Activated T-cell treated with anti-CD3 and anti-CD28 coated beads, Interleukin-2, amount 50 U/mL, for 48 hours (primary cell): ENCODE measurements at regions not wholly inside any gene's neighbourhood (a gene's known extent, or its start where the extent isn't known, plus 50 kb on each side); places are given as distances from the start of the nearest gene placed in this dataset.

ENCODE experiments used
- DNase-seq, 2 experiments: peaks; one replicate each; pipeline ENCODE4 v3.0.0-alpha.2; 2020

DNA sequence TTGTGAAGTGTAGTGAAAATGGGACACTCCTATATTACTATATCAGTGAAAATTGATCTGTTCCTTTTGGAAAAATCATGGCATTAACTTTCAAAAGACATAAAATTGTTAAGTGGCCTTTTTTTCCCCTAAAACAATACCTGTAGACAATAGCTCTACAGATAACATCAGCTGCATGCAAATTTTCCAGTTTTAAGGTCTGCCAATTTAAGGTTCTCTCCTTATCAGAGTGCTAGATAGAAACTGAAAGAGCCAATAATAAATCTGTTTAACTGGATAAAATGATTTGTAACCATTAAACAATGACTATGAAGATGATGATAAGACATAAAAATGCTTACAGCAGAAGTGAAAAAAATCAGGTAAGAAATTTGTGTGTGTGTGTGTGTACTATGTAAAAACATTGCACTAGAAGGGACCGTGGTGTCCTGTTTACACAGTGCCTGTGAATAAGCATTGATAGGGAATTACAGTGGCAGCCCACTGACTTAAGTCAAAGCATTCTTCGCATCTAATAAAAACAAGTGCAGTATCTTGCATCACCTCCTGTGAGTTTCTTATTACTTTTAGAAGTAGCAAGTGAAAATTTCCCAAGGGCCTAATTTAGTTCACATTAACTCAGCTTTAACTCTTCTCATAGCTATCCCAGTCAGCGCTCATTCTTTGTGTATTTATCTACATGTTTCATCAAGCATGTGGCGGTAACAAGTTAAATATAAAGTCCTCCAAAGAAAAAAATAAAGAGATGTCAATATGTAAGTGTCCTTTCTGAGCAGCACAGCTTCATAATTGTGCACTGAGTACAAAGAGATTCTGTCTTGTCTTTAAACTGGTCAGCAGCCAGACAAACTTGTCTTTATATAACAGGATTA, 261.9 kb downstream of the ARL4A start:
- no peak for DNase-seq

DNA sequence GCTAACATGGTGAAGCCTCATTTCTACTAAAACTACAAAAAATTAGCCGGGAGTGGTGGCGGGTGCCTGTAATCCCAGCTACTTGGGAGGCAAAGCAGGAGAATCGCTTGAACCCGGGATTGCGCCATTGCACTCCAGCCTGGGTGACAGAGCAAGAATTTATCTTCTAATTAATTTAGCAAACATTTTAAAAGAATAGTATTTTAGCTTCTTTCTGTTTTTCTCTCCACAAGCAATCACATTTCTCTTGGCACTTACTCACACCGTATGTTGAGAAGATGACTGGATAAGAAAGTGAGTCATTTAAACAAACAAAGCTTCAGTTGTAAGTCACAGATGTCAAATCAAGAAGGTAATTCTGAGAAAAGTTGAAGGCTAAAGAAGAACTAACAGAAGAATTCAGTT, 264.0 kb downstream of the ARL4A start:
- DNase-seq = no peak

DNA sequence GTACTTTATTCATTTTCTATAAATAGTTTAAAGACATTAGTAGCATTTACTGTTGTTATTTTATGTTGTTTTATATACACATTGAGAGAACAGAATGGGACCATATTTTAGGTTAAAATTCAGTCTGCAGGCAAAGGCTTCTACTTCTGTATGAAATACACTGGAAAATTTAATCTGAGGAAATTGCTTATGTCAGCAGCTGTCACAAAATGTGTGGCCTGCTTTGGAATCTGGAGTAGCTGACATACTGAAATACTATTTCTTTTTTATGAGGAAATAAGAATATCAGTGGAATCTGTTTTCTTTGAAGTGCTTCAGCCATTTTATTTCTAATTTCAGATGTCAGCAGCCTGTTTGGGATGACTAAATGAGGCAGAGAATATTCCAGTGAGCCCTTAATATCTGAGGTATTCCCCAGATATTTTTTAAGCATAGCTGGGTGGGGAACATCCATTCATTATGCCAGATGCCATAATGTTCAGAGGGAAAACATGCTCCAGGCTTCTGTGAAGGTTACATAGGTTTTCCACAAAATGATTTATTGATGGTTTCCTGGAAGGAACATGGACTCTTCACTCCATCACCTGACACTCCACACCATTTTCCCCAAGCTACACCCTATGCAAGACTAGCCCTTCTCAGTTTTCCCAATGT, 267.1 kb downstream of the ARL4A start:
- no peak for DNase-seq

DNA sequence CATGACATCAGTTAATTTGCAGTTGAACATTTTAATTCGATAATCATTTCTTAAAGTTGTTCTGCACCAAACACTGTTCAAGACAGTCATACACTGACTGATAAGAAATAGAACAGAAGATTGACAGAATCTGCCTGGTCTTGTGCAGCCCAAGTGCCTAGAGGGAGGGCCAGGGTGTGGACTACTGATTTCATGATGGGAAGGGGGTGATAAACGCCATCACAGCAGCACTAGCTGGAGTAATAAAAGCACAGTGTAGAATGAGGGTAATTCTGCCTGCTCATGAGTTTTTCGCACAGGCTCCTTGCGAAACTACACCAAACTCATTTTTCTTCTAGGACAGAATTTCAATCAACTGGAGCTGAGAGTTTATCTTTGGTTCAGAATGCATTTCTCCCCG, 270.1 kb downstream of the ARL4A start:
- DNase-seq = no peak

DNA sequence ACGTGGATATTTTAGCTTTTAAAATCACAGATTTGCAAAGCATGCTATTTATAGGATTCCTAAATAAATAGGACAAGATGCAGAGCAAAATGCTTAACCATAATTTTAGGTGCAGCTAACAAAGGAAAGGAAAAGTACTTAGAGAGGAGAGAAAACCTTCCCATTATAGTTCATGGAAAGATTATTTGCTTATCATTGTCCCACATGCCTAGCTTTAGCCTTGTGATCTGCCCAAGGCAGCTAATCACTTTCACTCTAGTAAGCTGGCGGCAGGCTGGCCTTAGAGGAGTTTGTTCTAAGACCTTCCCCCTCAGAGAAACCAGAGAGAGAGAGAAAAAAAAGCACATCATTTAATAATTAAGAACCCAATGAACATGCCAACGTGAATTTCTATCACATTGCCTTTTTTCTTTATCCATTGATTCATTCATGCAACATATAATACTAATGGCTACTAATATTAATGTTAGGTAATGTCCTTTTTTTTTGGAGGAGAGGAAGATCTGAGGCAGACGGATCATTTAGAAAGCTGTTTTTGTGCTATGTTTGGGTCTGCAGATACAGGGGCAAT, 274.6 kb downstream of the ARL4A start:
- no peak for DNase-seq

DNA sequence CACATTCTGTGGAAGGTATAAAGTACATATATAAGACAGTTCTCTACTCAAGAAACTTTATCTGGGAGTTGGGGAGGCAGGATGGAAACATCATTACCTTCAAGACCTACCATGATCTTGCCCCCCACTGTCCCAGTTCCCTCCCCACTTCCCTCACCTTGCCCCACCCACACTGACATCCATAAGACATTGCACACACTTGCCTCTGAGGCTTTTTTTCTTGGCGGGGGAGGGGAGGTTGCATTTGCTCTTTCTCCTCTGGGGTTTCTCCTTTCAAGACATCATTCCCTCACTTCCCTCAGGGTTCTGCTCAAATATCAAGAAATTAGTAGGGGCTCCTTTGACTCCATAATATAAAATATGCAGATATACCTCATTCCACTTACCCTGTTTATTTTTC, 276.0 kb downstream of the ARL4A start:
- no peak for DNase-seq

DNA sequence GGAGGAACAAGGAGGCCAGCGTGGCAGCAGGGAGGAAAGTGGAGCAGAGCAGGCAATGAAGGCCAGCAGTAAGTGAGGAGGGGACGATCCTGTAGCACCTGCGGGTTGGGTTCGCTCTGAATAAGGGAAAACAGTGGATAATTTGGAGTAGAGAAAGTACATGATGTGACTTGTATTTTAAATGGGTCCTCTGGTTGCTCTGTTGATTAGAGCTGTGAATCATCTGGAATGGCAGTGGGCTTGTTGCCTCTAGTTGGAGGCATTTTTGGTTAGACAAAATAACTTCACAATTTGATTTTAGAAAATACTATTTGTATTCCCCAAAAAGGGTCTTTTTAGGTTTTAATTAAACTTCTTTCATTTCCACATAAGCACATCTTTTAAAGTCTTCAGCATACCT, 277.4 kb downstream of the ARL4A start:
- no peak for DNase-seq

DNA sequence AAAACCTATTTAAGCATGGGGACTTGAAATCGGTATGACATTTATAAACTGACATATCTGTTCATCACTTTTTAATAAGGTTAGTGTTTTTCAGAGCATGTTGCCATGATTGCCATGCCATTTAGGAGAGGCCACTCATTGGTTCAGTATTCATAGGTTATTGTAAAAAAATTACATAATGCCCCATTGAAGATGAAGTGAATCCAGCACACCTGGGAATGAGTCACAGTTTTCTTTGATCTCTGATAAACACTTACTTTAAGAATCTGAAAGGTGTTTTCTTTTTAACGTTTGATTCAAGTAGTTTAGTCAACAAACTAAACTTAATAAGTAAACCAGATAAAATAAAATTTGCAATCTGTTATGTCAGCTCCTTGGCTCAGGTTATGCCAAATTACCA, 278.3 kb downstream of the ARL4A start:
- DNase-seq = no peak

DNA sequence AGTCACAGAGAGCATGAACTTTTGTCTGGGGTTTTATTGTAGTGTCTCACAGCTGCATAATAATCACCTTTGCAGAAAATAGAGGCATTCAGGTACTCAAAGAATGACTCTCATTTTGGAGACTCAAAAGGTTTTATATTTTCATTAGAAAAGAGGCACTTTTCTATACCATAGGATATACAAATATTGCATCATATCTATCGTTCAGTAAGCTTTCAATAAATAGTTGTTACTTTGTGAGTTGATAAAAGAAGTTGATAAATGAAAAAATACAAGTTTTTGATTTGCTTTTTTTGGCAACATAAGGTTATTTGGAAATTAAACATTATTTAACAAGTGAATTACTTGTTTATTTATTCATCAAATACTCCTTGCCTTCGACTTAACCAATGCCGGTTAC, 279.9 kb downstream of the ARL4A start:
- DNase-seq = no peak

DNA sequence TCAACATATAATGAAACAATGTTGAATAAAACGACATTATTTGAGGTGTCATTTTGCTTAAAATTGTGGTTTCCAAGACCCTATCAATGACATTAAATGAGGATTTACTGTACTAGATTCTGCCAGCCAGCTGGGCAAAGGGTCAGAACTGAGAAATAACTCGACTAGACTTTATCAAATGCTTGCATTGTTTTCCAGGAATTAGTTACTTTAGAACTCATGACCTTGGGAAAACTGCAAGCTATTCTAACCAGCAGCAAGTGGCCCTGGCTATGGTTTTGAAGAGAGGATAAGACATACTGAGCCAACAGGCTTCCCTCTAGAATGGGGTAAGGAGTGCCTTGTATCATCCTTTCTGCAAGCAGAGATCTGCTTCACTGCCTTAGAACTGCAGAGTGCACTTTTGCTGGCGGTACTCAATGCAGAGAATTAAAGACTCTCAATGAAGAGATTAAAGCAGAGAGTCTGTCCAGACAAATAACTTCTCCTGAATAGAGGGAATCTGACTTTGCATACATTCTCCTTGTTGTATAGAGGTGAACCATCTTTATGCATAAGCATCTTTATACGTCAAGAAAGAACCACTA, 281.5 kb downstream of the ARL4A start:
- no peak for DNase-seq

DNA sequence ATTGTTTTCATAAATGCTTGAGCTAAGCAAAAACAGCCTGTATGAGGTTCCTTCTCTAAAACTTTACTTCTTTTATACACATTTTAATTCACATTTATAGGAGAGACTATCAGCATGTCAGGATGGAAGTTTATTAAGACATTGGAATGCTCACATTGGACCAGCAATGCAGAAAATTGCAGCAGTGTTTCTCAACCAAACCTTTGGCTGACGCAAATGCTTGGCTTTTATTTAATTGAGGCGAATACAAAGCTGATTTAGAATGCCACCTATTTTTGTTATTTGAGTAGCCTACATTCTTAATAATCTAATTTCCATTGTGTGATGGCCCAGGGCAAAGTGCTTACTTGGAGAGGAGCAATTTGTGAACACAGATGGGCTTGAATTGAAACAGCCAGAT, 283.2 kb downstream of the ARL4A start:
- no peak for DNase-seq

DNA sequence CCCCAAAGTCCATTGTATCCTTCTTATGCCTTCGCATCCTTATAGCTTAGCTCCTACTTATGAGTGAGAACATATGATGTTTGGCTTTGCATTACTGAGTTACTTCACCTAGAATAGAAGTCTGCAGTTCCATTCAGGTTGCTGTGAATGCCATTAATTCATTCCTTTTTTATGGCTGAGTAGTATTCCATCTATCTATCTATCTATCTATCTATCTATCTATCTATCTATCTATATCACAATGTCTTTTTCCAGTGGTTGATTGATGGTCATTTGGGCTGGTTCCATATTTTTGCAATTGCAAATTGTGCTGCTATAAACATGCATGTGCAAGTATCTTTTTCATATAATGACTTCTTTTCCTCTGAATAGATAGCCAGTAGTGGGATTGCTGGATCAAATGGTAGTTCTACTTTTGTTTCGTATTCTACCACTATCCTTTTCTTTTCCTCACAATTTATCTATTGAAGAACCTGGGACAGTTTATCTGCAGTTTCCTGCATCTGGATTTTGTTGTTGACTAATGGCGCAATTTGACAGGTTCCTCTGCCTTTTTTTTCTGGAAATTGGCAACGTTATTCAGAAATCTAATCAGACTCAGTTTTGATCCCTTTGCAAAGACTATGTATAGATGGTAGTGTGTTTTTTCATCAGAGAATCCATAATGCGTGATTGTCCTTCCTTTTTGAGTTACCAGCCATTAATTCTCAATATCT, 287.2 kb downstream of the ARL4A start:
- no peak for DNase-seq

DNA sequence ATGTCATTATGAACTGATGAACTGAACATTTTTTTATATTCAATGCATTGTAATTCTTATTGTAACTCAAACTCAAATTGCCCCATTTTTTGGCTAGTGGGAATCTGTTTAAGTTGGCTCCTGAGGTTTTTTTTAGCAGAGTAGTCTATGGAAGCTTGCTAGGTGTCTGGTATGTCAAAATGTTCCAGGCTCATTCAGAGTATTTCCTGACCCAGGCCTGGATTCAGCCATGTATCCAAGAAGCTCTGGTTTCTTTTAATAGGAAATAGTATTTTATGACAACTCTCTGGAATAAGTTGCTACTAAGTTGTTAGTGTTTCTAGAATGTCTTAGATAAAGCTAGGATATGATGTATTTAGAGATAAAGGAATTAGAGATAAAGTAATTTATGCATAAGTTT, 288.0 kb downstream of the ARL4A start:
- DNase-seq = no peak

DNA sequence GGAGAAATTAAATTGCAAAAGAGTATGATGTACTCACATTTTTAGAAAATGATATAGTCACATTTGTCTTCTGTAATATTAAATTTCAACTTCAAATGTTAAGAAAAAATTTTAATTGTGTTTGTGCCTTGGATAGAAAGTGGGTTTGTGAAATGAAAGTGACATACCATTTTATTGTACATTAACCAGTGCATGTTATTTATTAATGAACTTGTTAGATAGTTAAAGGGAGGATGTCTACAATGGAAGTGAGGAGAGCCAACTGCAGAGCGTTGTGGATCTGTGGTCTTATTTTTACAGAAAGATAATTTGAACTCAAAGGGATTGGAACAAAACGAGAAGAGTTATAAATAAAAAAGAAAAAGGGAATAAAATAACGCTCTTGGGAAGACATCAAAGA, 291.7 kb downstream of the ARL4A start:
- DNase-seq = no peak

DNA sequence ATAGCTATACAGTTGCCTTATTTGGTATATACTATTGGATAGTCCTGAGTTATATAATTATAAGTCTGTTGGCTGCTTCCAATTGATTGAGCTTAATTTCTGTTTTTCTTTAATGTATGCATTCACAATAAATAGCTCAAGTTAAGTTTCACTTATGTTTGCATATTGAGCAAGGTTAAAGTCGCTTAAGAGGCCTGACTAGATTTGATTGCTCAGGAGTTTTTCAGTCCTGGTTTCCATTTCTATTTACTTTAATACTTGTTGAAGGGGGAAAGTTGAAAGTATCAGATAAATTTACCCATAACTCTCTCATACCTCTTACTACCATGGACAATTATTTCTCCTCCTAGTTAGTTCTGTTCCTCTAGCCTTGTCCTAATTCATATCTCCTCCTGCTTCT, 294.7 kb downstream of the ARL4A start:
- no peak for DNase-seq

DNA sequence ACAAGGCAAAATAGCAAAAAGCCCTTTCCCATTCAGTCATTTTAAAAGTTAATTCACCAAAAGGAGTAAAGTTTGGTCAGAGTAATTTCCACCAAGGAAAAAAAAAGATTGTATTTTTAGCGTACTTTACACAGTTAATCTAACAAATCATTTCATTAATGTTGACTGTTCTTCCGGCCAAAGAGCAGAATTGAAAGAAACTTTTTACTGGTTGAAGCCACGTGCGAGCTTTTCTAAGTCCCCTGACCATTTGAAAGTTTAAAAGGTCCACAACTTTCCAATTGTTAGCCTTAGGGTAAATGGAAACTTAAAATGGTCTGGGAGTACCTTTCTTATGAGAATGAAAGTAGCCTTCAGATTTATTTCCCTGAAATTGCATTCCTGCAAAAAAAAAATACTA, 296.7 kb downstream of the ARL4A start:
- DNase-seq = no peak

DNA sequence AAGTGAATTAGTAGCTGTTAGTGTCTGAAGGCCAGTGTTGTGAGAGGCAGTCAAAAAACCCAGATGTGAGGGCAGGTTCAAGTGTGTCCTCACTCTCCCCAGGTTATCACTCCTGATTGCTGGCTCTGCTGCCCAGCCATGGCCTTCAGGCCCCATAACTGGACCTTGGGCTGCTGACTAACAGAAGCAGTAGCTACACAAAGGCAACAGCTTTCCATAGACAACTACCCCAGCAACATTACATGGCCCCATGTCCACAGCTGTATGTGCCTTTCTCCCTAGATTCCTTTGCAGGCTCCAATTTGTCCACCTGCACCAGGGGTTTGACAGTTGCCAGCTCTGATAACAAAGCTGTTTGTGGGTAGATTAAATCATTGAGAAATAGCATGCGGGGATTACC, 297.8 kb downstream of the ARL4A start:
- no peak for DNase-seq

DNA sequence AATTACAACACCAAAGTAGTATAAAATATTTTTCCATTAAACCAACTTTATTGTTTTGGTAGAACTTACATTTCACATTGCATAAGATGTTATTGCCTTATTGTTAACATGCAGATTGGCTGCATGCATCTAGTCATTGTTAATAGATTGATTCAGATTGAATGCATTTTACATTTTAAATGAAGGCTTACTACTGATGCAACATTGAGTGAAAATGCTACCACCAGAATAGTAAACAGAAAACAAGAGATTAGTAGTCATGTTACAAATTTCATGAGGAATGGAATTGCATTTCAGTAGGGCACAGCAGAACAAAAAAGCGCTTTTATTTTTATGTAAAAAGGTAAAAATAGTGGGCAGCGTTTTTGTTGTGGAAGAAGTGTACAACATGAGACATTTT, 298.3 kb downstream of the ARL4A start:
- DNase-seq = no peak

DNA sequence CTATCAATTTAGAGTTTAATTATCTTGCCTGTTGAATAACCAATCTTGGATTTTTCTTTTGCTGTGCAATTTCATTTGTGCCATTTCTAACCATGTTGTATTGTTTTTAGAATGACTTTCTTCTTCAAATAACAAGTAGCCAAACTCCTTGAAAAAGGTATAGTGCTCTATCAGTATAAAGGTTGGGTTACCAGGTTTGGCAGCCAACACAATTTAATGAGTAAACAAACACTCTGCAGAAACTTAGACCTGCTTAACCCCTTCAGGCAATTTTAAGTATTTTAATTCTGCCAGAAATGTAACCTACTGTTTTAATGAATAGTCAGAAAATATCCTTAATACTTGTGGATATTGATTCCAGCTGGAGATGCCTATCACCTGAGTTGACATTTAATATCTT, 299.8 kb downstream of the ARL4A start:
- DNase-seq = no peak

DNA sequence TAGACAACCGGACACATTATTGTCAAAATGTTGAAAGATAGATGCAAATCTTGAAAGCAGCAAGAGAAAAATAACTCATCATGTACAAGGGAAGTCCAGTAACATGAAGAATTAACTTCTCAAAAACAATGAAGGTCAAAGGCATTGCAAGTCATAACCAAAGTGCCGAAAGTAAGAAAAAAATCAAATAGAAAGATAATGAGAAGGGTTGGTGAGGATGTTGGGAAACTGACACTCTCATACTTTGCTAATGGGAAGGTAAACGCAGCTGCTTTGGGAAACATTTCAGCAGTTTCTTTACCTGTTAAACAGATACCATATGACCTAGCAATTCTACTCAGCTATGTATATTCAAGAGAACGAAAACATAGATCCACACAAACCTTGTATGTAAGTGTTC, 303.0 kb downstream of the ARL4A start:
- no peak for DNase-seq

DNA sequence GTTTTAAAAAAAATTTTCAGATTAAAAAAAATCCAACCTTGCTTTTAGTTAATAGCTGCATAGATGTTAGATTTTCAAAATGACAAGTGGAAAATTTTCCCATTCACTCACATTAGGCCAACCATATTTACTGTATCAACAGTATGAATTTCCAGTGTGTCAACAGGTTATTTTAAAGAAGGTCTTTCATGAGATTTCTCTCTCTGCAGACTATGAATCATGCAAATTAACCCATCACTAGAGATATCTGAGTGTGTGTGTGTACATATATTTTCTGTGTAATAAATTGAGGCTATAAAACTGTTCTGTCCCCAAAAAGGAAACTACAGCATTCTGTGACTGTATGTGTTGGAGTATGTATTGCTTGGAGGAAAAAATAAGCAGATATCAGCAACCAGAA, 305.6 kb downstream of the ARL4A start:
- DNase-seq = no peak

DNA sequence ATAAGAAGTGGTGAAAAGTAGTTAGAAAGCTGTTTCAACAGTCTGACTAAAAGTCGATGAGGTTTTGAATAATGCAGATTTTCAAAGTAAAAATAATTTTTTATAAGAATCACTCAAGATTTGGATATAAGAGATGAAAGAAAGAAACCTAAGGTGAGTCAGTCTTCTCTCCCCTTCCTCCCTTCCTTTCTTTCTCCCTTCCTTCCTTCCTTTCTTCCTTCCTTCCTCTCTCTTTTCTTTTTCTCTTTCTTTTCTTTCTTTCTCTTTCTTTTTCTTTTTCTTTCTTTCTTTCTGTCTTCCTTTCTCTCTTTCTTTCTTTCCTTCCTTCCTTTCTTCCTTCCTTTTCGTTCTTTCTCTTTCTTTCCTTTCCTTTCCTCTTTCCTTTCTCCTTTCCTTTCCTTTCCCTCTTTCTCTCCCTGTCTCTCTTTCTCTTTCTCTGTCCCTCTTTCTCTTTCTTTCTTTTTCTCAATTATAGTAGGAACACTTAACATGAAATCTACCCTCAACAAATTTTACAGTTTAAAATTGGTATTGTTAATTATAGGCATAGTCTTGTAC, 308.6 kb downstream of the ARL4A start:
- DNase-seq = no peak

DNA sequence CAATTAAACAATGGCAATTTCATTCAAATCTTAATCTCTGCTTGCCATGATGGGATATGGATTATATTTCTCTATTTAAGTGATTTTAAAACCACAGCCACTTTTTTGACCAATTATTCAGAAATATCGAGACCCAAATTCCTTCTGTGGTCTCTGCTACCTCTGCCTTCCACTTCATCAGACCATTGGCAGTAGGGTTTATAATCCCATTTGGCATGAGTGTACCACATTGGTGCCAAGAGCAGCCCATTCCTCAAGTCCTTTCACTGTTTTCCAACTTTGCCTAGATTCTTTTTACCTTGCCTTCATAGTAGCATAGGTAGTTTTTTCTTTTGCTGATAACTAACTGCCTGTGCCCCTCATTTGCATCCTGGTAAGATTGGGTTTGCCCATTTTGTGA, 319.9 kb downstream of the ARL4A start:
- no peak for DNase-seq
